ENCODE measurements at regions not wholly inside any gene's neighbourhood (a gene's known extent, or its start where the extent isn't known, plus 50 kb on each side); places are given as distances from the start of the nearest gene placed in this dataset.

GRCh38 chr3:173225351-173225750 lies 84.3 kb upstream of the SPATA16 start:
- ATAC-seq, result no peak
- TF ChIP-seq PATZ1 (CRISPR knock-in tag; IDR thresholded peaks at IDR 0.05; ENCODE audit: borderline replicate concordance) (no peak), ZFP30 (CRISPR knock-in tag; IDR thresholded peaks at IDR 0.05) (no peak), RARB (CRISPR knock-in tag; IDR thresholded peaks at IDR 0.05) (no peak), PPARA (CRISPR knock-in tag; IDR thresholded peaks at IDR 0.05; ENCODE audit: borderline replicate concordance) (no peak), ISL1 (CRISPR knock-in tag; IDR thresholded peaks at IDR 0.05) (no peak), ZFP3 (CRISPR knock-in tag; IDR thresholded peaks at IDR 0.05) (no peak), TCF4 (CRISPR knock-in tag; IDR thresholded peaks at IDR 0.05; ENCODE audit: borderline replicate concordance) (no peak), ARNTL (CRISPR knock-in tag; IDR thresholded peaks at IDR 0.05; ENCODE audit: borderline replicate concordance, low read depth) (no peak), ESRRG (CRISPR knock-in tag; IDR thresholded peaks at IDR 0.05) (no peak), TOX (CRISPR knock-in tag; IDR thresholded peaks at IDR 0.05; ENCODE audit: borderline replicate concordance) (no peak), SNAI2 (CRISPR knock-in tag; IDR thresholded peaks at IDR 0.05) (no peak), ZNF565 (CRISPR knock-in tag; conservative IDR thresholded peaks at IDR 0.05; ENCODE audit: low read depth) (no peak), CSDC2 (CRISPR knock-in tag; IDR thresholded peaks at IDR 0.05) (no peak), CSRNP3 (CRISPR knock-in tag; IDR thresholded peaks at IDR 0.05) (no peak), OSR1 (CRISPR knock-in tag; IDR thresholded peaks at IDR 0.05) (no peak), BACH2 (CRISPR knock-in tag; IDR thresholded peaks at IDR 0.05; ENCODE audit: borderline replicate concordance) (no peak), ZNF8 (CRISPR knock-in tag; IDR thresholded peaks at IDR 0.05) (no peak), CREB5 (CRISPR knock-in tag; IDR thresholded peaks at IDR 0.05; ENCODE audit: low read depth) (no peak), GLIS3 (CRISPR knock-in tag; IDR thresholded peaks at IDR 0.05) (no peak), TSHZ2 (CRISPR knock-in tag; IDR thresholded peaks at IDR 0.05) (no peak)

GRCh38 chr3:173221010-173221409 lies 80.0 kb upstream of the SPATA16 start:
- no peak for TF ChIP-seq ZFP30 (CRISPR knock-in tag; IDR thresholded peaks at IDR 0.05)
- no peak for TF ChIP-seq CSDC2 (CRISPR knock-in tag; IDR thresholded peaks at IDR 0.05)
- no peak for TF ChIP-seq ZFP3 (CRISPR knock-in tag; IDR thresholded peaks at IDR 0.05)
- TF ChIP-seq TOX (CRISPR knock-in tag; IDR thresholded peaks at IDR 0.05; ENCODE audit: borderline replicate concordance), result no peak
- TF ChIP-seq CSRNP3 (CRISPR knock-in tag; IDR thresholded peaks at IDR 0.05), result no peak
- no peak for TF ChIP-seq GLIS3 (CRISPR knock-in tag; IDR thresholded peaks at IDR 0.05)
- no peak for TF ChIP-seq ZNF70 (CRISPR knock-in tag; IDR thresholded peaks at IDR 0.05)
- TF ChIP-seq ZNF8 (CRISPR knock-in tag; IDR thresholded peaks at IDR 0.05), result no peak
- no peak for TF ChIP-seq OSR1 (CRISPR knock-in tag; IDR thresholded peaks at IDR 0.05)
- TF ChIP-seq TCF4 (CRISPR knock-in tag; IDR thresholded peaks at IDR 0.05; ENCODE audit: borderline replicate concordance), result no peak
- TF ChIP-seq CREB5 (CRISPR knock-in tag; IDR thresholded peaks at IDR 0.05; ENCODE audit: low read depth), result no peak
- no peak for TF ChIP-seq RARB (CRISPR knock-in tag; IDR thresholded peaks at IDR 0.05)
- TF ChIP-seq ISL1 (CRISPR knock-in tag; IDR thresholded peaks at IDR 0.05), result no peak
- TF ChIP-seq TSHZ2 (CRISPR knock-in tag; IDR thresholded peaks at IDR 0.05), result no peak

More at GRCh38 chr3:173221010-173221409, 80.0 kb upstream of the SPATA16 start:
- peak; percentile 53; the same call in 1 of the 3 replicates for ATAC-seq
